DMS53 treated with DMSO at 0.1 percent for 48 hours (cell line): ENCODE measurements at regions not wholly inside any gene's neighbourhood (a gene's known extent, or its start where the extent isn't known, plus 50 kb on each side); places are given as distances from the start of the nearest gene placed in this dataset.

Experiments used
- DNase-seq: peaks from one replicate; lab custom pipeline; 2025; ENCODE audit not compliant: unreplicated experiment; lab: John Stamatoyannopoulos, UW

- DNase-seq, result no peak
These were observed 52.7 kb upstream of the PELI1 start for GRCh38 chr2:64196963-64197362.

- no peak for DNase-seq
These were observed 56.9 kb upstream of the PELI1 start for GRCh38 chr2:64201151-64201550.

- no peak for DNase-seq
These were observed 58.1 kb upstream of the PELI1 start for GRCh38 chr2:64202206-64202845.

- no peak for DNase-seq
These were observed 59.1 kb upstream of the PELI1 start for GRCh38 chr2:64203131-64203857.

GRCh38 chr2:64203858-64204632 is 59.8 kb upstream of the PELI1 start:
- DNase-seq, result peak; percentile 13

- no peak for DNase-seq
These were observed 60.5 kb upstream of the PELI1 start for GRCh38 chr2:64204703-64205102.

GRCh38 chr2:64205415-64205814 is 61.2 kb upstream of the PELI1 start:
- DNase-seq, result no peak

- DNase-seq, result no peak
These were observed 63.4 kb upstream of the PELI1 start for GRCh38 chr2:64207573-64207972.

GRCh38 chr2:64210816-64211215 is 66.6 kb upstream of the PELI1 start:
- DNase-seq, result no peak

- DNase-seq, result no peak
These were observed 67.2 kb upstream of the PELI1 start for GRCh38 chr2:64211276-64211921.

- no peak for DNase-seq
These were observed 68.1 kb upstream of the PELI1 start for GRCh38 chr2:64212346-64212745.

GRCh38 chr2:64212801-64213321 is 68.6 kb upstream of the PELI1 start:
- DNase-seq, result peak; percentile 61

GRCh38 chr2:64213532-64214275 is 69.5 kb upstream of the PELI1 start:
- DNase-seq, result no peak

- peak; percentile 32 for DNase-seq
These were observed 70.3 kb upstream of the PELI1 start for GRCh38 chr2:64214281-64215115.

- DNase-seq, result no peak
These were observed 73.1 kb upstream of the PELI1 start for GRCh38 chr2:64217198-64217869.

GRCh38 chr2:64218137-64218802 is 74.0 kb upstream of the PELI1 start:
- DNase-seq, result no peak

GRCh38 chr2:64219149-64219548 is 74.9 kb upstream of the PELI1 start:
- DNase-seq, result no peak

GRCh38 chr2:64220265-64220664 is 76.0 kb upstream of the PELI1 start:
- DNase-seq, result no peak
